Fibroblast of the aortic adventitia (primary cell): ENCODE measurements at regions not wholly inside any gene's neighbourhood (a gene's known extent, or its start where the extent isn't known, plus 50 kb on each side); places are given as distances from the start of the nearest gene placed in this dataset.
"Not testable (repeated sequence)": the region's sequence is repeated elsewhere in the genome, so short reads cannot be mapped to it uniquely, and the experiment has no call there.

ENCODE experiments used
- DNase-seq: peaks from one replicate; pipeline ENCODE4 v3.0.0-alpha.2; 2010; ENCODE audit warnings: low read depth
- H3K4me3 ChIP-seq: 2 replicates; pipeline ENCODE4 v1.5.1; 2011; ENCODE audit warnings: low read depth, mild to moderate bottlenecking, control low read depth, low read length, moderate library complexity
- TF ChIP-seq, protein P1 (sequence below): IDR thresholded peaks from 2 replicates; pipeline ENCODE4 v1.5.1; 2011; ENCODE audit warnings: mild to moderate bottlenecking, low read length, control low read depth, inconsistent platforms; ENCODE audit not compliant: insufficient read depth

- no peak overlapping the region for H3K4me3 ChIP-seq
- no peak for DNase-seq
- TF ChIP-seq, protein P1, sequence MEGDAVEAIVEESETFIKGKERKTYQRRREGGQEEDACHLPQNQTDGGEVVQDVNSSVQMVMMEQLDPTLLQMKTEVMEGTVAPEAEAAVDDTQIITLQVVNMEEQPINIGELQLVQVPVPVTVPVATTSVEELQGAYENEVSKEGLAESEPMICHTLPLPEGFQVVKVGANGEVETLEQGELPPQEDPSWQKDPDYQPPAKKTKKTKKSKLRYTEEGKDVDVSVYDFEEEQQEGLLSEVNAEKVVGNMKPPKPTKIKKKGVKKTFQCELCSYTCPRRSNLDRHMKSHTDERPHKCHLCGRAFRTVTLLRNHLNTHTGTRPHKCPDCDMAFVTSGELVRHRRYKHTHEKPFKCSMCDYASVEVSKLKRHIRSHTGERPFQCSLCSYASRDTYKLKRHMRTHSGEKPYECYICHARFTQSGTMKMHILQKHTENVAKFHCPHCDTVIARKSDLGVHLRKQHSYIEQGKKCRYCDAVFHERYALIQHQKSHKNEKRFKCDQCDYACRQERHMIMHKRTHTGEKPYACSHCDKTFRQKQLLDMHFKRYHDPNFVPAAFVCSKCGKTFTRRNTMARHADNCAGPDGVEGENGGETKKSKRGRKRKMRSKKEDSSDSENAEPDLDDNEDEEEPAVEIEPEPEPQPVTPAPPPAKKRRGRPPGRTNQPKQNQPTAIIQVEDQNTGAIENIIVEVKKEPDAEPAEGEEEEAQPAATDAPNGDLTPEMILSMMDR, result no peak
Observed at GRCh38 chr4:55001538-55001937, 123.9 kb downstream of the KDR start.

GRCh38 chr4:54999003-54999402 lies 126.4 kb downstream of the KDR start:
- DNase-seq, result peak; percentile 91
- TF ChIP-seq, protein P1, result peak; percentile 69
- H3K4me3 ChIP-seq, result no peak overlapping the region

GRCh38 chr4:54993473-54994026 lies 131.8 kb downstream of the KDR start:
- DNase-seq, H3K4me3 ChIP-seq: not testable (repeated sequence)

DNA sequence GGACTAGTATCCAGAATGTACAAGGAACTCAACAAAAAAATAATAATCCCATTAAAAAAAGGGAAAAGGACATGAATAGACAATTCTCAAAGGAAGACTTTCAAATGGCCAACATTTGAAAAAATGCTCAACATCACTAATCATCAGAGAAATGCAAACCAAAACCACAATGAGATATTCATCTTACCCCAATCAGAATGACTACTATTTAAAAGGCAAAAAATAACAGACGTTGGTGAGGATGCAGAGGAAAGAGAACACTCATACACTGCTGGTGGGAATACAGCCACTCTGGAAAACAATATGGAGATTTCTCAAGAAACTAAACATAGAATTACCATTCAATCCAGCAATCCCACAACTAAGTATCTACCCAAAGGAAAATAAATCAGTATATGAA lies 133.1 kb downstream of the KDR start:
- TF ChIP-seq, protein P1, result no peak
- H3K4me3 ChIP-seq, result no peak overlapping the region
- DNase-seq, result no peak

DNA sequence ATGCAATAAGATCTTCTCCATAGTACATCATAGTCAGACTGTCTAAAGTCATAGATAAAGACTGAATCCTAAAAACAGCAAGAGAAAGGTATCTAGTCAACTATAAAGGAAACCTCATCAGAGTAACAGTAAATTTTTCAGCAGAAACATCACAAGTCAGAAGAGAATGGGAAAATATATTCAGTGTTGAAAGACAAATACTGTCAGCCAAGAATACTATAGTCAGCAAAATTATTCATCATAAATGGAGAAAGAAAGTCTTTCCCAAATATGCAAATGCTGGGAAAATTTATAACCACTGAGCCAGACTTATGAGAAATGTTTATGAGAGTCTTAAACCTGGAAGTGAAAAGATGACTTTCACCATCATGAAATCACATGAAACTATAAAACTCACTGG lies 136.7 kb downstream of the KDR start:
- no peak overlapping the region for H3K4me3 ChIP-seq
- no peak for DNase-seq
- TF ChIP-seq, protein P1, result no peak

- TF ChIP-seq, protein P1, result no peak
- H3K4me3 ChIP-seq, result no peak overlapping the region
- DNase-seq, result no peak
Observed at GRCh38 chr4:54986095-54986846, 139.1 kb downstream of the KDR start.

- DNase-seq, result no peak
- TF ChIP-seq, protein P1, result no peak
- H3K4me3 ChIP-seq, result no peak overlapping the region
Observed at GRCh38 chr4:54976682-54977081, 148.7 kb downstream of the KDR start.
